ENCODE measurements at regions not wholly inside any gene's neighbourhood (a gene's known extent, or its start where the extent isn't known, plus 50 kb on each side); places are given as distances from the start of the nearest gene placed in this dataset.

GRCh38 chr7:110534241-110534931 is 556.5 kb upstream of the LRRN3 start:
- TF ChIP-seq POLR2A (IDR thresholded peaks at IDR 0.05) (no peak), CTCF (IDR thresholded peaks at IDR 0.05) (no peak)

Measured in uterus (tissue), 2 donors.